ENCODE measurements at regions not wholly inside any gene's neighbourhood (a gene's known extent, or its start where the extent isn't known, plus 50 kb on each side); places are given as distances from the start of the nearest gene placed in this dataset.

- TF ChIP-seq CTCF (IDR thresholded peaks at IDR 0.05; ENCODE audit: low read depth, low read length) (no peak), EZH2phosphoT487 (IDR thresholded peaks at IDR 0.05; ENCODE audit: low read depth) (no peak)
Observed at GRCh38 chr17:74015316-74015715, 188.2 kb upstream of the RPL38 start.

Data from OCI-LY3 (cell line).